Astrocyte (in vitro differentiated cells and primary cell): ENCODE measurements at regions not wholly inside any gene's neighbourhood (a gene's known extent, or its start where the extent isn't known, plus 50 kb on each side); places are given as distances from the start of the nearest gene placed in this dataset.

Experiments
- EZH2 ChIP-seq: IDR thresholded peaks from 2 replicates; pipeline ENCODE4 v1.6.1; 2012; ENCODE audit warnings: mild to moderate bottlenecking, low read length, inconsistent platforms; ENCODE audit not compliant: insufficient read depth
- TF ChIP-seq, protein P1 (sequence below): IDR thresholded peaks from 2 replicates; pipeline ENCODE4 v1.5.1; 2011; ENCODE audit warnings: low read depth, mild to moderate bottlenecking, inconsistent platforms, low read length, moderate library complexity; ENCODE audit not compliant: insufficient read depth

DNA sequence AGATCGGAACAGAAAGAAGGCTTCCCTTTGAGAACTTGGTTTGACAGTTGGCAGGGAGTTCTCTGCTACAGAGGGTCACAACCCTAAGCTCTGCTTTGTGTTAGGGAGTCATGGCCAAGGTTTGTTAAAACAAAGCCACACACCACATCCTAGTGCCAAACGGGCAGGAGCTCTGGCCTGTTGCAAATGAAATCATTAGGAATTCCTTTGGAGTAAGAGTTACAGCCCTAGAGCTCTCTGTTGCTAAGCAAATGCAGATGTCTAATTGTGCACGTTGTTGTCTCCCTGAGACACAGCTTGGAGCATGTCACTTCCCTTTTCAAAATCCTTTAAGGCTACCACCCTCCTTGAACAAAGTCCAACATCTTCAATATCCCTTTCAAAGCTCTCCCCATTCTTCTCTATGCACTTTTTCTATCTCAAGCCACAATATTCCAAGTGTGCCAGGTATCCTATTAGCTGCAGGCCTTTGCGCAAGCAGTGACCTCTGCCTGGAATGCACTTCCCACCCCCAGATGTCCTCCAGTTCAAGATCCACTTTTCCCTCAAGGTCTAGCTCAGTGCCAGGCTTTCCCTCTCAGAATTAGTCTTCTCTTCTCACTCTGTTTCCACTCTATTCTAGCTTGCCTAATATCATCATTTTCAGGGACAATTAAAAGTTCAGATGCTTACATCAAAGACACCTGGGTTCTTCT is 253.7 kb upstream of the POU2AF2 start:
- TF ChIP-seq, protein P1, sequence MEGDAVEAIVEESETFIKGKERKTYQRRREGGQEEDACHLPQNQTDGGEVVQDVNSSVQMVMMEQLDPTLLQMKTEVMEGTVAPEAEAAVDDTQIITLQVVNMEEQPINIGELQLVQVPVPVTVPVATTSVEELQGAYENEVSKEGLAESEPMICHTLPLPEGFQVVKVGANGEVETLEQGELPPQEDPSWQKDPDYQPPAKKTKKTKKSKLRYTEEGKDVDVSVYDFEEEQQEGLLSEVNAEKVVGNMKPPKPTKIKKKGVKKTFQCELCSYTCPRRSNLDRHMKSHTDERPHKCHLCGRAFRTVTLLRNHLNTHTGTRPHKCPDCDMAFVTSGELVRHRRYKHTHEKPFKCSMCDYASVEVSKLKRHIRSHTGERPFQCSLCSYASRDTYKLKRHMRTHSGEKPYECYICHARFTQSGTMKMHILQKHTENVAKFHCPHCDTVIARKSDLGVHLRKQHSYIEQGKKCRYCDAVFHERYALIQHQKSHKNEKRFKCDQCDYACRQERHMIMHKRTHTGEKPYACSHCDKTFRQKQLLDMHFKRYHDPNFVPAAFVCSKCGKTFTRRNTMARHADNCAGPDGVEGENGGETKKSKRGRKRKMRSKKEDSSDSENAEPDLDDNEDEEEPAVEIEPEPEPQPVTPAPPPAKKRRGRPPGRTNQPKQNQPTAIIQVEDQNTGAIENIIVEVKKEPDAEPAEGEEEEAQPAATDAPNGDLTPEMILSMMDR: no peak
- TF ChIP-seq EZH2: no peak
